NCI-H128 (cell line): ENCODE measurements at regions not wholly inside any gene's neighbourhood (a gene's known extent, or its start where the extent isn't known, plus 50 kb on each side); places are given as distances from the start of the nearest gene placed in this dataset.

Source experiments
- DNase-seq: peaks from one replicate; lab custom pipeline; 2025; ENCODE audit not compliant: unreplicated experiment; lab: John Stamatoyannopoulos, UW

GRCh38 chr7:109261781-109262180 lies 692.1 kb downstream of the DNAJB9 start:
- no peak for DNase-seq

GRCh38 chr7:109266610-109267009 lies 696.9 kb downstream of the DNAJB9 start:
- DNase-seq, result no peak

DNA sequence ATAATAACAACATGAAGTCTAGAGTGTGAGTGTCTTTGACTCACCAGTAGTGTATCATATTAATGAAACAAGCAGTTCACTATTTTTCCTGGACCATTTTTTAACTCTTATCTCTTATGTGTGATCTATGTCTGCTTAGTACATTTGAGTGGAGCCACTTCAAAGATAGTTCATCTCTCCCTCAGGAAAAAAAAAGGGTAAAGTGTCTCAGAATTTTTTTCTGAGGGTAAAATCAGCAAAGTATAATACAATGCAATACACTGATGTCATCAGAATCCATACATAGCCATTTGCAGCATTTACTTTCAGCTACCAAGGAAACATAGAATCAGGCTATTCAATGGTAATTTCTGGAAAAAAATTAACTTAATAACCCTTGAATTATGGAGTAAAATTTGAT lies 706.7 kb downstream of the DNAJB9 start:
- no peak for DNase-seq

DNA sequence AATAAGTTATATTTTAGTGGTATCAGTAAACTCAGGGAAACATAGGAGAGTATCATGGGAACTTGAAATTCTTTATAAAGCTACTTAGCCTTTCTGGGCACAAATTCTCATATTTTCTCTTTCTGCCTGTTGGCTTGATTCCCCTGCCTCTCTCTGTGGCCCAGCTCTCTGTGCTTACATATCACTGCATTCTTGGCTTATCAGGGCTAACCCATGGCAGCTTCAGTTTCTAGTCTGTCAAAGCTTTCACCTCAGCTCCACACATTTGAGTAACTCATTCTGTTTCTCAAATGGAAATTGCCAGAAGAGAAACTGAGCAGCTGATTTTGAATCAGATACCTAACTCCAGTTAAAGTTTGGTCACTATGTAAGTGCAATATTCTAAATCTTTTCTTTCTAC lies 713.1 kb downstream of the DNAJB9 start:
- DNase-seq, result no peak

DNA sequence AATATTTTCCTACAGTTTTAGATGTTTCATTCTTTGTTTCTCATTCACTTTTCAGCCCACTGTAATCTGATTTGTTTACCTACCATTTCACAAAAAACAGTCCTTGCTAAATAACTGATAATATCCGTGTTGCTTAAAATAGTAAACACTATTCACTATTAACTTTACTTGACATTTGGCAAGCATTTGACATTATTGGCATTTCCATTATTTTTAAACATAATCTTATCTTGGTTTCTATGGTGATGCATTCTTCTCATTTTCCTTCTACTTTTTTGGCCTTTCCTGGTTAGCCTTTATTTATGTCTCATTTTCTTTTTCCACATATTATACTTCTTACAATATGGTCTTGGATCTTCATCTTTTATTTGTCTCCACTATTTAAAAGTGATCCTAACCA lies 715.3 kb downstream of the DNAJB9 start:
- no peak for DNase-seq

GRCh38 chr7:109295158-109295557 lies 725.5 kb downstream of the DNAJB9 start:
- DNase-seq, result no peak

- DNase-seq, result no peak
Measured at GRCh38 chr7:109308816-109309215, 739.1 kb downstream of the DNAJB9 start.

- DNase-seq, result no peak
Measured at GRCh38 chr7:109309790-109310189, 740.1 kb downstream of the DNAJB9 start.

DNA sequence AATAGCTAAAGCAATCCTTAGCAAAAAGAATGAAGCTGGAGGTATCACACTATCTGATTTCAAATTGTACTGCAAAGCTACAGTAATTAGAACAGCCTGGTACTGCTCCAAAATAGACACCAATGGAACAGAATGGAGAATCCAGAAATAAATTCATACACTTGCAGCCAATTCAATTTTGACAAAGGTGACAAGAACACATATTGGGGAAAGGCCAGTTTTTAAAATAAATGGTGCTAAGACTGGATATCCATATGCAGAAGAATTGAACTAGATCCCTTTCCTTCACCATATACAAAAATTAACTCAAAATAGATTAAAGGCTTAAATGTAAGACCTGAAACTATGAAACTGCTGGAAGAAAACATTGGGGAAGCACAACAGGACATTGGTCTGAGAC lies 748.5 kb downstream of the DNAJB9 start:
- no peak for DNase-seq

- DNase-seq, result no peak
Measured at GRCh38 chr7:109322833-109323232, 753.2 kb downstream of the DNAJB9 start.

DNA sequence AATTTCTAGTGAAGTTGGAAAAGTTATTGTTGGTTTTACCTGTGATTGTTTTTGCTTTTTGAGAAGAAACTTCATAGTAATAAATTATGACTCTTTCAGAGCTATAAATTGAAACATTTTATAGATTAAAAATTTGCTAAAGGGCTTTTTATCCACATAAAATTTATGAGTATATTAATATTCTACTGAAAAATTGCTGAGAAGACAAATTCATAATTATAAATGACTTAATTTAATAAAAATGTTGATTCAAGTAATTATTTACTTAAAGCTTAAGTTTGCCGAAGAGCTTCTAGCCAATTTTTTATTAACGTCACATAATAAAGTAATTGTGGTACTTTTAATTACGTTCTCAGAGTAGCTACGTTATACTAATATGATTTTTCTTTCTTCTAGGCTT lies 761.7 kb downstream of the DNAJB9 start:
- DNase-seq, result no peak

GRCh38 chr7:109335951-109336350 lies 766.3 kb downstream of the DNAJB9 start:
- no peak for DNase-seq

GRCh38 chr7:109336531-109336930 lies 766.9 kb downstream of the DNAJB9 start:
- no peak for DNase-seq

DNA sequence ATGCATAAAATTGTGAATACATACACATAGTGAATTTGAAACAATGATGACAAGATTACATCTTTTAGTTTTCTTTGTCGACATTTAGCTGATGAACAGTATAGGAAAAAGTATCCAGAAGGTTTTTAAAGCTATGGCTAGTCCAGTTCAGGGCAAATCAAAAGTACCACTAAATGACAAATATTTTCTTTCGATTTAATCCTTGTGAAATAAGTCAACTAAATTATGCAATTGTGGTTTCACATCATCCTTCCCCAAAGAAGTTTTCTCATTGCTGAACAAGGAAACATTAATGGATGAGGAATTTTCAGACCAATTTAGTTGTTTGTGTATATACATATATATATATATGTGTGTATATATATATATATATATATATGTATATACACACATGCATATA lies 774.0 kb downstream of the DNAJB9 start:
- DNase-seq, result no peak

- no peak for DNase-seq
Measured at GRCh38 chr7:109351493-109351892, 781.8 kb downstream of the DNAJB9 start.

DNA sequence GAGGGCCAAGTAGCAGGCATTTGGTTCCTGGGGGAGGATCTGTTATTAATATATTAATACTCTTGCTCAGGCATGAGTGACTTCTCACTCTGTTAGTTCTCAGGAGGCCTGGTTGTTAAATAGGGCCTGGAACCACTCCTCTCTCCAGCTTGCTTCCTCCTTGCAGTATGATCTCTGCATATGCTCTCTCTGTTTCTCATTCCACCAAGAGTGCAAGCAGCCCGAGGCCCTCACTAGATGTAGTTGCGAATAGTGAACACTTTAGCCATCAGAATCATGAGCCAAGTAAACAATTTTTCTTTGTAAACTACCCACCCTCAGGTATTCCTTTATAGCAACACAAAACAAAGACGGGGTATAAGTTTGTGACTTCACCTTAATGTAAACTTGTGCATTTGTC lies 784.3 kb downstream of the DNAJB9 start:
- DNase-seq, result no peak

DNA sequence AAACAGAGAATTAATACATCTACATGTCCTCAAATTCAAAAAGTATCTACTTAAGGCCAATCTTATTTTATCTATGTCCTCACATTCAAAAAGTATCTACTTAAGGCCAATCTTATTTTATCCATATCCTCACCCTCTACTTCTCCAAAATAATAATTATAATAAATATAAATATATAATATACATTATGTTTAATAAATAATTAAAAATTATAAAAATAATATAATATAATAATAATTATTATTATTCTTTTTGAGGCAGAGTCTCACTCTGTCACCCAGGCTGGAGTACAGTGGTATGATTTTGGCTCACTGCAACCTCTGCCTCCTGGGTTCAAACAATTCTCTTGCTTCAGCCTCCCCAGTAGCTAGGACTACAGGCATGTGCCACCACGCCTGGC lies 784.9 kb downstream of the DNAJB9 start:
- no peak for DNase-seq

- no peak for DNase-seq
Measured at GRCh38 chr7:109375823-109376222, 806.1 kb downstream of the DNAJB9 start.

DNA sequence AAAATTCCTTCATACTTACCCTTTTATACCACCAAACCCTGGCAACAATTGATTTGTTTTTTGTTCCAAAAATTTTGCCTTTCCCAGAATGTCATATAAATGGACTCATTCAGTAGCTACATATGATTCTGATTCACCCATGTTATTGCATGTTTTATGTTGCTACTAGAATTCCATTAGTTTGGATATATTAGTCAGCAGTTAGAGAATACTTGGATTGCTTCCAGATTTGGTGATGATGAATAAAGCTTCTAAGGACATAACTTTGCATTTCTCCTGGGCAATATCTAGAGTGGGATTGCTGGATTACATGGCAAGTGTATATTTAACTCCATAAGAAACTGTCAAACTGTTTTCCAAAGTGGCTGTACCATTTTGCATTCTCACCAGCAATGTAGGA lies 806.9 kb downstream of the DNAJB9 start:
- no peak for DNase-seq

- no peak for DNase-seq
Measured at GRCh38 chr7:109377076-109377884, 807.6 kb downstream of the DNAJB9 start.

- no peak for DNase-seq
Measured at GRCh38 chr7:109386959-109387358, 817.3 kb downstream of the DNAJB9 start.

- no peak for DNase-seq
Measured at GRCh38 chr7:109387530-109387929, 817.9 kb downstream of the DNAJB9 start.

GRCh38 chr7:109391240-109391639 lies 821.6 kb downstream of the DNAJB9 start:
- DNase-seq, result no peak
